Right renal cortex interstitium (tissue), 3 donors: ENCODE measurements at regions not wholly inside any gene's neighbourhood (a gene's known extent, or its start where the extent isn't known, plus 50 kb on each side); places are given as distances from the start of the nearest gene placed in this dataset.
A peak's percentile ranks its signal among the peaks of the same experiment; 100 is the strongest.
"Not testable (repeated sequence)": the region's sequence is repeated elsewhere in the genome, so short reads cannot be mapped to it uniquely, and the experiment has no call there.

Experiments
- DNase-seq, 3 donors: peaks; one replicate each; pipeline ENCODE4 v3.0.0-alpha.2; 2013; ENCODE audit warnings: low read depth in 3 of 3, low spot score in 2 of 3

GRCh38 chr14:52202151-52202550 lies 65.3 kb upstream of the PTGDR start:
- DNase-seq: no peak

- no peak for DNase-seq
These were observed 77.1 kb upstream of the PTGDR start for GRCh38 chr14:52190337-52190931.

- no peak for DNase-seq
These were observed 78.2 kb upstream of the PTGDR start for GRCh38 chr14:52189325-52189724.

GRCh38 chr14:52188381-52188780 lies 79.1 kb upstream of the PTGDR start:
- DNase-seq: no peak

GRCh38 chr14:52185178-52185577 lies 82.3 kb upstream of the PTGDR start:
- no peak for DNase-seq

- no peak for DNase-seq
These were observed 84.6 kb upstream of the PTGDR start for GRCh38 chr14:52182853-52183252.

GRCh38 chr14:52179141-52179790 lies 88.2 kb upstream of the PTGDR start:
- DNase-seq: no peak

- no peak for DNase-seq
These were observed 91.5 kb upstream of the PTGDR start for GRCh38 chr14:52175982-52176502.

- not testable (repeated sequence) for DNase-seq
These were observed 95.6 kb upstream of the PTGDR start for GRCh38 chr14:52171932-52172331.

- DNase-seq: no peak
These were observed 98.0 kb upstream of the NID2 start for GRCh38 chr14:52166822-52167221.

- no peak for DNase-seq
These were observed 86.9 kb upstream of the NID2 start for GRCh38 chr14:52155651-52156213.

- no peak for DNase-seq
These were observed 86.3 kb upstream of the NID2 start for GRCh38 chr14:52154992-52155650.

GRCh38 chr14:52153939-52154338 lies 85.1 kb upstream of the NID2 start:
- DNase-seq: no peak

- DNase-seq: no peak
These were observed 81.3 kb upstream of the NID2 start for GRCh38 chr14:52150162-52150561.

GRCh38 chr14:52148371-52148770 lies 79.5 kb upstream of the NID2 start:
- DNase-seq: no peak

- DNase-seq: no peak
These were observed 77.6 kb upstream of the NID2 start for GRCh38 chr14:52146504-52146903.

- DNase-seq: not testable (repeated sequence)
These were observed 75.2 kb upstream of the NID2 start for GRCh38 chr14:52144099-52144498.

GRCh38 chr14:52142504-52142903 lies 73.6 kb upstream of the NID2 start:
- DNase-seq: no peak

- DNase-seq: peak; percentile 80 to 87 (median 87)
These were observed 62.9 kb upstream of the NID2 start for GRCh38 chr14:52131640-52132320.

GRCh38 chr14:52129721-52130120 lies 60.9 kb upstream of the NID2 start:
- DNase-seq: no peak

GRCh38 chr14:52125885-52126284 lies 57.0 kb upstream of the NID2 start:
- DNase-seq: no peak
